ENCODE measurements at regions not wholly inside any gene's neighbourhood (a gene's known extent, or its start where the extent isn't known, plus 50 kb on each side); places are given as distances from the start of the nearest gene placed in this dataset.

- DNase-seq (ENCODE audit: low read depth) = no peak
- no peak for TF ChIP-seq CTCF (conservative IDR thresholded peaks at IDR 0.05; ENCODE audit: low read length)
- no peak overlapping the region for H3K4me3 ChIP-seq (ENCODE audit: low read length)
Observed at GRCh38 chr12:125289970-125290369, 224.7 kb downstream of the AACS start.

DNA sequence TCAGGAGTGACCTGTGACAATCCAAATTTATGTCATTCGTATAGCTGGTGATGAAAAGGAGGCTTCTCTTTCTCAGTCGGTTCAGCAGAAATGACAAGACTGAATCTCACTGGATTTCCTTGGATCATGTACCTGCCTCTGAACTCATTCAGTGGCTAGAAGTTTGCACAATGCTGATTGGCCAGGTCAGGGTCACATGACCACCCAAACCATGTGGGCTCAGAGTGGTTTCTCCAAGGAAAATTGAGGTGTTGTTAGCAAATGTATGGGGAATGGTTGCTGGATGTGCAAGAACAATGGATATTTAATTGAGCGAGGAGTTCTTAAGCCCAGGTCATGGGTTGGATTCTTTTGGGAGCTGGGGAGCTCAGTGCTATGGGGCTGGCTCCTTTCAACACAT is 227.5 kb downstream of the AACS start:
- DNase-seq (ENCODE audit: low read depth) = no peak
- TF ChIP-seq CTCF (conservative IDR thresholded peaks at IDR 0.05; ENCODE audit: low read length) = no peak
- no peak overlapping the region for H3K4me3 ChIP-seq (ENCODE audit: low read length)

DNA sequence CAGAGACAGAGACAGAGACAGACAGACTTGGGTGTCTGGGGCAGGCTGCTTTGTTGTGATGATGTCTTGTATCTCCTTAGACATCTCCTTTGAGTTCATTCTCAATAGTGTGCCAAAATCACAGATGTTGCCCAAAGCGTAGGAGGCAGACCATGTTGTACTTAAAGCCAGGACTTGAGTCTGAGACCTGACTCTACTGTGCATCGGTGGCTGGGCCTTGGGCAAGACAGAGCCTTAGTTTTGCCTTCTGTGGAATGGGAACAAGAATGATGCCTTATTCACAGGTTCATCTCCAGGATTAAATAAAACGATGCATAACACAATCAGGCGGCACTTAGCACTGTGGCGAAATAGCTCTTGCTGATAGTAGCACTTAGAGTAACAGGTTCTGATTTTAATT is 230.3 kb downstream of the AACS start:
- TF ChIP-seq CTCF (conservative IDR thresholded peaks at IDR 0.05; ENCODE audit: low read length) = no peak
- DNase-seq (ENCODE audit: low read depth) = no peak

GRCh38 chr12:125296701-125297100 is 231.5 kb downstream of the AACS start:
- DNase-seq (ENCODE audit: low read depth) = no peak
- H3K4me3 ChIP-seq (ENCODE audit: low read length) = no peak overlapping the region
- TF ChIP-seq CTCF (conservative IDR thresholded peaks at IDR 0.05; ENCODE audit: low read length) = no peak

More for the DNA sequence above, 230.3 kb downstream of the AACS start:
- no peak overlapping the region for H3K4me3 ChIP-seq (ENCODE audit: low read length)

- no peak for DNase-seq (ENCODE audit: low read depth)
- H3K4me3 ChIP-seq (ENCODE audit: low read length) = no peak overlapping the region
- TF ChIP-seq CTCF (conservative IDR thresholded peaks at IDR 0.05; ENCODE audit: low read length) = no peak
Observed at GRCh38 chr12:125299840-125300239, 234.6 kb downstream of the AACS start.

- no peak overlapping the region for H3K4me3 ChIP-seq (ENCODE audit: low read length)
- TF ChIP-seq CTCF (conservative IDR thresholded peaks at IDR 0.05; ENCODE audit: low read length) = no peak
- DNase-seq (ENCODE audit: low read depth) = no peak
Observed at GRCh38 chr12:125300249-125300648, 235.0 kb downstream of the AACS start.

- DNase-seq (ENCODE audit: low read depth) = no peak
- no peak for TF ChIP-seq CTCF (conservative IDR thresholded peaks at IDR 0.05; ENCODE audit: low read length)
- no peak overlapping the region for H3K4me3 ChIP-seq (ENCODE audit: low read length)
Observed at GRCh38 chr12:125303337-125303736, 238.1 kb downstream of the AACS start.

Data from AG10803 (cell line).